K562 (cell line): ENCODE measurements at regions not wholly inside any gene's neighbourhood (a gene's known extent, or its start where the extent isn't known, plus 50 kb on each side); places are given as distances from the start of the nearest gene placed in this dataset.

Experiments used
- ATAC-seq: fragments of 200-7000 bp; cut with Tn5 transposase; 3 replicates; pipeline ENCODE4 v1.9.1; 2020; ENCODE audit warnings: moderate library complexity
- BruUV-seq: library from RNA; stranded (reverse); fragments of 400-500 nt; replicated peaks from 2 replicates; lab custom pipeline; 2021; lab: Mats Ljungman, UMichigan
- CTCF ChIA-PET: fragments of 300-600 bp; formaldehyde crosslinking; extraction: SDS; loops from one replicate; lab custom pipeline; 2021; ENCODE audit warnings: low intra/inter-chr PET ratio; lab: Yijun Ruan, JAX
- POLR2A ChIA-PET: fragments of 300-600, 350-650 bp; sonication (Branson Sonifier 250); formaldehyde crosslinking; extraction: SDS; loops from one replicate; lab custom pipeline; 2021; ENCODE audit warnings: antibody characterized with exemption, inconsistent platforms; lab: Yijun Ruan, JAX
- DNase-seq, 4 experiments: peaks; one replicate each; pipeline versions ENCODE4 v3.0.0 to v3.0.0-alpha.2; 2011 to 2018; ENCODE audit warnings: low spot score in 3 of 4, mixed read lengths in 3 of 4; ENCODE audit errors: extremely low read depth in 1 of 4
- FAIRE-seq: peaks from 2 replicates; lab custom pipeline; 2011; peaks lifted over from hg19 to GRCh38; lab: Jason Lieb, UNC
- H2AFZ ChIP-seq: 2 replicates; pipeline ENCODE4 v1.6.0; 2011; ENCODE audit warnings: low read depth, low read length, control low read depth, inconsistent platforms
- H3K27ac ChIP-seq: fragments of 200-600 bp; 3 replicates; pipeline ENCODE4 v1.8.0; 2011; ENCODE audit warnings: low read depth, mild to moderate bottlenecking, control low read depth, inconsistent platforms, low read length, moderate library complexity, mixed read lengths; ENCODE audit errors: extremely low read depth
- H3K27me3 ChIP-seq, 2 experiments: fragments of 300-600 bp in 1 of 2; 2 replicates in 1 of 2; 3 replicates in 1 of 2; pipeline versions ENCODE4 v1.6.0 to v1.8.0; 2011; ENCODE audit warnings: inconsistent platforms in 2 of 2, low read length in 2 of 2, mild to moderate bottlenecking in 1 of 2, mixed read lengths in 1 of 2, moderate library complexity in 1 of 2; ENCODE audit not compliant: control insufficient read depth in 2 of 2, insufficient read depth in 2 of 2
- H3K36me3 ChIP-seq: fragments of 300-600 bp; 3 replicates; pipeline ENCODE4 v1.8.0; 2011; ENCODE audit warnings: mild to moderate bottlenecking, low read length, inconsistent platforms; ENCODE audit not compliant: control insufficient read depth, insufficient read depth
- H3K4me1 ChIP-seq, 2 experiments: fragments of 200-600 bp in 1 of 2; replicated peaks in 1 of 2; 2 replicates in 1 of 2; 3 replicates in 1 of 2; pipeline versions ENCODE4 v1.5.1 to v1.8.0; 2011; ENCODE audit warnings: inconsistent platforms in 2 of 2, low read length in 2 of 2, mild to moderate bottlenecking in 1 of 2, mixed read lengths in 1 of 2, moderate library complexity in 1 of 2; ENCODE audit not compliant: control insufficient read depth in 2 of 2, insufficient read depth in 2 of 2
- H3K4me2 ChIP-seq: 2 replicates; pipeline ENCODE4 v1.6.1; 2011; ENCODE audit warnings: low read length, control low read depth, inconsistent platforms, mixed read lengths; ENCODE audit not compliant: insufficient read depth
- H3K4me3 ChIP-seq: fragments of 200-600 bp; sonication (generic), shearing (Covaris generic); 2 replicates; pipeline ENCODE4 v1.5.1; 2016; ENCODE audit warnings: control low read depth, inconsistent platforms
- H3K79me2 ChIP-seq: fragments of 200-600 bp; 3 replicates; pipeline ENCODE4 v1.8.0; 2011; ENCODE audit warnings: low read length, inconsistent platforms; ENCODE audit not compliant: control insufficient read depth, insufficient read depth
- H3K9ac ChIP-seq, 2 experiments: 2 replicates each; pipeline versions ENCODE4 v1.6.0 to v1.6.1; 2011; ENCODE audit warnings: low read depth in 2 of 2, low read length in 2 of 2, control low read depth in 1 of 2, inconsistent platforms in 1 of 2, mild to moderate bottlenecking in 1 of 2, mixed read lengths in 1 of 2; ENCODE audit not compliant: insufficient read depth in 1 of 2
- H3K9me1 ChIP-seq: one replicate; pipeline ENCODE4 v1.6.0; 2011; ENCODE audit warnings: inconsistent platforms, mild to moderate bottlenecking, low read length, moderate library complexity; ENCODE audit not compliant: control insufficient read depth, insufficient read depth
- H3K9me3 ChIP-seq: replicated peaks from 2 replicates; pipeline ENCODE4 v1.5.1; 2011; ENCODE audit warnings: low read depth, low read length, inconsistent platforms; ENCODE audit not compliant: control insufficient read depth, insufficient read depth
- H4K20me1 ChIP-seq: replicated peaks from 2 replicates; pipeline ENCODE4 v1.6.1; 2011; ENCODE audit warnings: low read length, inconsistent platforms, mixed read lengths; ENCODE audit not compliant: control insufficient read depth, insufficient read depth
- ATF7 ChIP-seq: fragments of 450-650 bp; IDR thresholded peaks from 2 replicates; pipeline ENCODE4 v1.7.1; 2014; ENCODE audit warnings: mild to moderate bottlenecking, moderate library complexity
- EP300 ChIP-seq: IDR thresholded peaks from 2 replicates; pipeline ENCODE4 v1.6.1; 2012; ENCODE audit warnings: low read length, improper control_type of control experiment
- KAT7 ChIP-seq: sonication (generic); formaldehyde crosslinking; IDR thresholded peaks from 2 replicates; pipeline ENCODE4 v1.8.0; 2022; ENCODE audit warnings: missing genetic modification reagents, mild to moderate bottlenecking, borderline replicate concordance
- MEF2D ChIP-seq: conservative IDR thresholded peaks from 2 replicates; pipeline ENCODE4 v1.6.1; 2016; ENCODE audit warnings: low read depth, missing genetic modification characterization, missing compliant biosample characterization
- POLR2A ChIP-seq: fragments of 450-650 bp; conservative IDR thresholded peaks from 2 replicates; pipeline ENCODE4 v1.6.1; 2016
- POLR2G ChIP-seq: fragments of 200-400 bp; formaldehyde crosslinking; IDR thresholded peaks from 2 replicates; pipeline ENCODE4 v1.6.1; 2017; ENCODE audit warnings: low read depth, mild to moderate bottlenecking, antibody characterized with exemption, low read length, moderate library complexity
- POLR3A ChIP-seq: IDR thresholded peaks from 2 replicates; pipeline ENCODE4 v1.6.1; 2011; ENCODE audit warnings: borderline replicate concordance, mild to moderate bottlenecking, moderate library complexity; ENCODE audit not compliant: insufficient read length, insufficient read depth; ENCODE audit errors: extremely low read depth
- TBL1XR1 ChIP-seq, 2 experiments: IDR thresholded peaks; 2 replicates each; pipeline ENCODE4 v1.6.1; 2012; ENCODE audit warnings: improper control_type of control experiment in 2 of 2, low read length in 2 of 2, mild to moderate bottlenecking in 1 of 2
- U2AF2 ChIP-seq: fragments of 200-400 bp; formaldehyde crosslinking; optimal IDR thresholded peaks from 2 replicates; pipeline ENCODE3; 2017; ENCODE audit warnings: low read depth, mild to moderate bottlenecking, low read length
- WHSC1 ChIP-seq: IDR thresholded peaks from one replicate; pipeline ENCODE4 v1.6.1; 2012; ENCODE audit warnings: low read length, control low read depth, inconsistent platforms
- whole genome bisulfite sequencing: fragments of 100-300 bp; shearing (Covaris generic); methylation state at CpG from one replicate; pipeline ENCODE4 v1.1.6; 2016; ENCODE audit warnings: low coverage, mixed read lengths; ENCODE audit not compliant: insufficient coverage; ENCODE audit errors: missing lambda C conversion rate; 5-methylcytosine and 5-hydroxymethylcytosine counted together
- in situ Hi-C: fragments of 300-500 bp; cut with MboI; formaldehyde crosslinking; loops from 4 replicates; pipeline ENCODE4 v1.15.0; 2018; ENCODE audit warnings: inconsistent platforms, mixed read lengths
- intact Hi-C: fragments of 100-400 bp; cut with micrococcal nuclease; formaldehyde crosslinking; loops from 2 replicates; pipeline ENCODE4 v1.14.2; 2022
- TF ChIP-seq, protein P1 (sequence below): sonication (generic); formaldehyde crosslinking; IDR thresholded peaks from 2 replicates; pipeline ENCODE4 v1.8.0; 2022; ENCODE audit warnings: missing genetic modification reagents, mild to moderate bottlenecking, borderline replicate concordance
- TF ChIP-seq, protein P2 (sequence below): sonication (generic); formaldehyde crosslinking; IDR thresholded peaks from 2 replicates; pipeline ENCODE4 v1.8.1; 2023; ENCODE audit warnings: mild to moderate bottlenecking, missing genetic modification reagents
- TF ChIP-seq, protein P3 (sequence below), 2 experiments: fragments of 200-800 bp in 1 of 2; sonication (Bioruptor generic) in 1 of 2; sonication (generic) in 1 of 2; formaldehyde crosslinking in 1 of 2; IDR thresholded peaks in 1 of 2; conservative IDR thresholded peaks in 1 of 2; 2 replicates each; pipeline versions ENCODE4 v1.5.0 to v1.6.1; 2016 to 2020; ENCODE audit warnings: missing compliant biosample characterization in 1 of 2, missing genetic modification characterization in 1 of 2, missing genetic modification reagents in 1 of 2
- TF ChIP-seq, protein P4 (sequence below): sonication (generic); formaldehyde crosslinking; IDR thresholded peaks from 2 replicates; pipeline ENCODE4 v1.8.0; 2023; ENCODE audit warnings: mild to moderate bottlenecking, missing genetic modification reagents

DNA sequence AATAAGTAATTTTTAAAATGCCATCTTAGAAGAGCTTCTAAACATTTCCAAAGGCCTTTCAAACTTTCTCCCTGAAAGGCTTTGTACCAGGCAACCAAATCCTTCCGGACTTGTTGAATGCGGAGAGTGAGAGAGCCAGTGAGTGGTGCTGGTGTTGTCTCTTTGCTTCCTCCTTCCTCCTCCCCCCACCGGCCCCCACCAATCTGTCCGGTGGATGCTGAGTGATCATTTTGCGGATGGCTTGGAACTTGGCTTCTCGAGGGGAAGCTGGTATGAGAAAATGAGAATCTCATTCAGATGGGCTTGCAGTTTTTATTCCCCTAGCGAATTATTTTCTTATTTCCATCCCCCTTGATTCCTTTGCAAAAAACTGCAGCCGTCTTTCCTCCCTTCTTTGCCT lies 97.3 kb downstream of the ANKRD60 start:
- in situ Hi-C loops: no loop called here
- DNase-seq: no peak
- peaks cover 19 to 40% of the 10 kb centered on the region in 2 experiments; a peak in 4 of 5 replicates for H3K27me3 ChIP-seq
- no peak for TF ChIP-seq EP300
- no peak for TF ChIP-seq ATF7
- TF ChIP-seq POLR2A: no peak
- TF ChIP-seq, protein P1, sequence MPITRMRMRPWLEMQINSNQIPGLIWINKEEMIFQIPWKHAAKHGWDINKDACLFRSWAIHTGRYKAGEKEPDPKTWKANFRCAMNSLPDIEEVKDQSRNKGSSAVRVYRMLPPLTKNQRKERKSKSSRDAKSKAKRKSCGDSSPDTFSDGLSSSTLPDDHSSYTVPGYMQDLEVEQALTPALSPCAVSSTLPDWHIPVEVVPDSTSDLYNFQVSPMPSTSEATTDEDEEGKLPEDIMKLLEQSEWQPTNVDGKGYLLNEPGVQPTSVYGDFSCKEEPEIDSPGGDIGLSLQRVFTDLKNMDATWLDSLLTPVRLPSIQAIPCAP: no peak
- TF ChIP-seq, protein P2, sequence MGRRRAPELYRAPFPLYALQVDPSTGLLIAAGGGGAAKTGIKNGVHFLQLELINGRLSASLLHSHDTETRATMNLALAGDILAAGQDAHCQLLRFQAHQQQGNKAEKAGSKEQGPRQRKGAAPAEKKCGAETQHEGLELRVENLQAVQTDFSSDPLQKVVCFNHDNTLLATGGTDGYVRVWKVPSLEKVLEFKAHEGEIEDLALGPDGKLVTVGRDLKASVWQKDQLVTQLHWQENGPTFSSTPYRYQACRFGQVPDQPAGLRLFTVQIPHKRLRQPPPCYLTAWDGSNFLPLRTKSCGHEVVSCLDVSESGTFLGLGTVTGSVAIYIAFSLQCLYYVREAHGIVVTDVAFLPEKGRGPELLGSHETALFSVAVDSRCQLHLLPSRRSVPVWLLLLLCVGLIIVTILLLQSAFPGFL: no peak
- no peak for TF ChIP-seq U2AF2
- TF ChIP-seq MEF2D (tag): no peak
- no peak for TF ChIP-seq POLR3A
- no peak for TF ChIP-seq POLR2G
- TF ChIP-seq WHSC1: no peak
- TF ChIP-seq TBL1XR1 (IDR thresholded peaks at IDR 0.05; ENCODE audit: low read length in 2 of 2): no peak
- TF ChIP-seq, protein P3, sequence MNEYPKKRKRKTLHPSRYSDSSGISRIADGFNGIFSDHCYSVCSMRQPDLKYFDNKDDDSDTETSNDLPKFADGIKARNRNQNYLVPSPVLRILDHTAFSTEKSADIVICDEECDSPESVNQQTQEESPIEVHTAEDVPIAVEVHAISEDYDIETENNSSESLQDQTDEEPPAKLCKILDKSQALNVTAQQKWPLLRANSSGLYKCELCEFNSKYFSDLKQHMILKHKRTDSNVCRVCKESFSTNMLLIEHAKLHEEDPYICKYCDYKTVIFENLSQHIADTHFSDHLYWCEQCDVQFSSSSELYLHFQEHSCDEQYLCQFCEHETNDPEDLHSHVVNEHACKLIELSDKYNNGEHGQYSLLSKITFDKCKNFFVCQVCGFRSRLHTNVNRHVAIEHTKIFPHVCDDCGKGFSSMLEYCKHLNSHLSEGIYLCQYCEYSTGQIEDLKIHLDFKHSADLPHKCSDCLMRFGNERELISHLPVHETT (CRISPR knock-in tag; conservative IDR thresholded peaks at IDR 0.05 in 1 of 2, IDR thresholded peaks at IDR 0.05 in 1 of 2): no peak
- TF ChIP-seq, protein P4, sequence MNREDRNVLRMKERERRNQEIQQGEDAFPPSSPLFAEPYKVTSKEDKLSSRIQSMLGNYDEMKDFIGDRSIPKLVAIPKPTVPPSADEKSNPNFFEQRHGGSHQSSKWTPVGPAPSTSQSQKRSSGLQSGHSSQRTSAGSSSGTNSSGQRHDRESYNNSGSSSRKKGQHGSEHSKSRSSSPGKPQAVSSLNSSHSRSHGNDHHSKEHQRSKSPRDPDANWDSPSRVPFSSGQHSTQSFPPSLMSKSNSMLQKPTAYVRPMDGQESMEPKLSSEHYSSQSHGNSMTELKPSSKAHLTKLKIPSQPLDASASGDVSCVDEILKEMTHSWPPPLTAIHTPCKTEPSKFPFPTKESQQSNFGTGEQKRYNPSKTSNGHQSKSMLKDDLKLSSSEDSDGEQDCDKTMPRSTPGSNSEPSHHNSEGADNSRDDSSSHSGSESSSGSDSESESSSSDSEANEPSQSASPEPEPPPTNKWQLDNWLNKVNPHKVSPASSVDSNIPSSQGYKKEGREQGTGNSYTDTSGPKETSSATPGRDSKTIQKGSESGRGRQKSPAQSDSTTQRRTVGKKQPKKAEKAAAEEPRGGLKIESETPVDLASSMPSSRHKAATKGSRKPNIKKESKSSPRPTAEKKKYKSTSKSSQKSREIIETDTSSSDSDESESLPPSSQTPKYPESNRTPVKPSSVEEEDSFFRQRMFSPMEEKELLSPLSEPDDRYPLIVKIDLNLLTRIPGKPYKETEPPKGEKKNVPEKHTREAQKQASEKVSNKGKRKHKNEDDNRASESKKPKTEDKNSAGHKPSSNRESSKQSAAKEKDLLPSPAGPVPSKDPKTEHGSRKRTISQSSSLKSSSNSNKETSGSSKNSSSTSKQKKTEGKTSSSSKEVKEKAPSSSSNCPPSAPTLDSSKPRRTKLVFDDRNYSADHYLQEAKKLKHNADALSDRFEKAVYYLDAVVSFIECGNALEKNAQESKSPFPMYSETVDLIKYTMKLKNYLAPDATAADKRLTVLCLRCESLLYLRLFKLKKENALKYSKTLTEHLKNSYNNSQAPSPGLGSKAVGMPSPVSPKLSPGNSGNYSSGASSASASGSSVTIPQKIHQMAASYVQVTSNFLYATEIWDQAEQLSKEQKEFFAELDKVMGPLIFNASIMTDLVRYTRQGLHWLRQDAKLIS (CRISPR knock-in tag): no peak
- no peak for TF ChIP-seq KAT7 (CRISPR knock-in tag)
- TF ChIP-seq, all 486 proteins: peak for 0
- no peaks in the 10 kb centered on the region for H3K9me3 ChIP-seq
- H3K27ac ChIP-seq: no peak overlapping the region
- 3% methylated on average over 8 of the region's 8 CpGs for WGBS
- ChIA-PET POLR2A (no interaction called here), CTCF (no interaction called here)
- no peaks in the 10 kb centered on the region for H3K36me3 ChIP-seq
- no peak for FAIRE-seq
- H3K4me3 ChIP-seq: no peak overlapping the region
- no peaks in the 10 kb centered on the region for H3K4me1 ChIP-seq
- H2AFZ ChIP-seq: no peak overlapping the region
- ATAC-seq: no peak
- H3K79me2 ChIP-seq: no peaks in the 10 kb centered on the region
- H3K4me2 ChIP-seq: no peak overlapping the region
- H4K20me1 ChIP-seq: 0 out of 2 replicates have a peak, but pooled peaks cover 10% of the 10 kb centered on the region
- no peaks in the 10 kb centered on the region for H3K9me1 ChIP-seq
- H3K9ac ChIP-seq: no peak overlapping the region
- intact Hi-C loops: no loop called here
- BruUV-seq: no TSS peak
